Natural killer cell treated with Interleukin-12 subunit alpha and Interleukin-12 subunit beta and Interleukin-15 and Interleukin-18, amount 100 ng/mL, for 72 hours (primary cell): ENCODE measurements at regions not wholly inside any gene's neighbourhood (a gene's known extent, or its start where the extent isn't known, plus 50 kb on each side); places are given as distances from the start of the nearest gene placed in this dataset.
A peak's percentile ranks its signal among the peaks of the same experiment; 100 is the strongest.
"Not testable (repeated sequence)": the region's sequence is repeated elsewhere in the genome, so short reads cannot be mapped to it uniquely, and the experiment has no call there.

ENCODE experiments used
- ATAC-seq, 2 donors: fragments of 150-1000 bp; cut with Tn5 transposase in 1 of 2; sonication (Bioruptor Pico), chemical (Tn5 transposase) in 1 of 2; 2 replicates each; pipeline ENCODE4 v1.10.0; 2021
- DNase-seq: peaks from one replicate; pipeline ENCODE4 v3.0.0; 2022; ENCODE audit warnings: low spot score
- H3K27ac Mint-ChIP-seq, 2 donors: 1 replicate in 1 of 2; 2 replicates in 1 of 2; pipeline ENCODE4 v1.8.0; 2022; ENCODE audit warnings: mixed read lengths in 2 of 2, mild to moderate bottlenecking in 1 of 2, moderate library complexity in 1 of 2
- H3K27me3 Mint-ChIP-seq, 2 donors: 1 replicate in 1 of 2; 2 replicates in 1 of 2; pipeline ENCODE4 v1.8.0; 2022; ENCODE audit warnings: mixed read lengths in 2 of 2
- H3K36me3 Mint-ChIP-seq: one replicate; pipeline ENCODE4 v1.8.0; 2022; ENCODE audit warnings: mixed read lengths
- H3K4me1 Mint-ChIP-seq, 2 donors: 1 replicate in 1 of 2; 2 replicates in 1 of 2; pipeline ENCODE4 v1.8.0; 2022; ENCODE audit warnings: low read depth in 2 of 2, mixed read lengths in 2 of 2, mild to moderate bottlenecking in 1 of 2
- H3K4me3 Mint-ChIP-seq: one replicate; pipeline ENCODE4 v1.8.0; 2022; ENCODE audit warnings: mixed read lengths
- H3K9me3 Mint-ChIP-seq: 2 replicates; pipeline ENCODE4 v1.8.0; 2022; ENCODE audit warnings: mixed read lengths

- DNase-seq (no peak), ATAC-seq (no peak)
- H3K4me1 Mint-ChIP-seq, result peaks cover 0 to 3% of the 10 kb centered on the region in 2 donors
- H3K36me3 Mint-ChIP-seq, result no peaks in the 10 kb centered on the region
- H3K4me3 Mint-ChIP-seq, result no peak overlapping the region
- H3K27me3 Mint-ChIP-seq, result peaks cover 0 to 5% of the 10 kb centered on the region in 2 donors
- no peak overlapping the region for H3K27ac Mint-ChIP-seq
- H3K9me3 Mint-ChIP-seq, result no peaks in the 10 kb centered on the region
Measured at GRCh38 chr1:193392686-193393085, 206.3 kb upstream of the B3GALT2 start.

DNA sequence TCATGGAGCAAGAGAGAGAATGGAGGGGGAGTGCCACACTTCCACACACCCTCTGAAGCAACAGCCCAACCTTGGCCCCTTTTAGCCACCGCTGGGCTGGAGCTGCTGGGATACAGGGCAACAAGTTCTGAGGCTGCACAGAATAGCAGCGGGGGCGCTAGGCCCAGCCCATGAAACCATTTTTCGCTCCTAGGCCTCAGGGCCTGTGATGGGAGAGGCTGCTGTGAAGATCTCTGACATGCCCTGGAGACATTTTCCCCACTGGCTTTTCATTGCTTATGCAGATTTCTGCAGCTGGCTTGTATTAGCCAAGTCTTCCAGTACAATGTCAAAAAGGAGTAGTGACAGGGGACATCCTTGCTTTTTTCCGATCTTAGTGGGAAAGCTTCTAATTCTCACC, 202.3 kb upstream of the B3GALT2 start:
- Mint-ChIP-seq H3K27ac (no peak overlapping the region), H3K9me3 (no peaks in the 10 kb centered on the region), H3K36me3 (no peaks in the 10 kb centered on the region), H3K27me3 (no peaks in the 10 kb centered on the region), H3K4me3 (no peak overlapping the region), H3K4me1 (no peaks in the 10 kb centered on the region)
- no peak for ATAC-seq
- DNase-seq, result no peak

- Mint-ChIP-seq H3K27ac (no peak overlapping the region), H3K27me3 (no peaks in the 10 kb centered on the region), H3K4me1 (no peaks in the 10 kb centered on the region), H3K9me3 (no peaks in the 10 kb centered on the region), H3K36me3 (no peaks in the 10 kb centered on the region), H3K4me3 (no peak overlapping the region)
- ATAC-seq (no peak), DNase-seq (no peak)
Measured at GRCh38 chr1:193388165-193388564, 201.8 kb upstream of the B3GALT2 start.

DNA sequence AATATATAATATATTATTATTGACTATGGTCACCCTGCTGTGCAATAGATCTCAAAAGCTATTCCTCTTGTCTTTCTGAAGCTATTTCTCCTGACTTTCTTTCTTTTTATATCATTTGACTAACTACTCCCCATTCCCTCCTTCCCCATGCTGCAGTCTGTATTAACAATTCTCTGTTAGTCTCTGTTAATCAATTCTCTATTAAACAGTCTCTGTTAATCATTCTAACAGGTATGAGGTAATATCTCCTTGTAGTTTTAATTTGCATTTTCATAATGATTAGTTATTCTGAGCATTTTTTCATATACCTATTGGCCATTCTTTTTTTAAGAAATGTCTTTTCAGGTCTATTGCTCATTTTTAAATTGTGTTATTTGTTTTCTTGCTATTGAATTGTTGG, 201.0 kb upstream of the B3GALT2 start:
- ATAC-seq, result no peak
- Mint-ChIP-seq H3K27me3 (no peaks in the 10 kb centered on the region), H3K4me1 (no peaks in the 10 kb centered on the region), H3K36me3 (no peaks in the 10 kb centered on the region), H3K27ac (no peak overlapping the region), H3K4me3 (no peak overlapping the region), H3K9me3 (no peaks in the 10 kb centered on the region)
- DNase-seq, result no peak

DNA sequence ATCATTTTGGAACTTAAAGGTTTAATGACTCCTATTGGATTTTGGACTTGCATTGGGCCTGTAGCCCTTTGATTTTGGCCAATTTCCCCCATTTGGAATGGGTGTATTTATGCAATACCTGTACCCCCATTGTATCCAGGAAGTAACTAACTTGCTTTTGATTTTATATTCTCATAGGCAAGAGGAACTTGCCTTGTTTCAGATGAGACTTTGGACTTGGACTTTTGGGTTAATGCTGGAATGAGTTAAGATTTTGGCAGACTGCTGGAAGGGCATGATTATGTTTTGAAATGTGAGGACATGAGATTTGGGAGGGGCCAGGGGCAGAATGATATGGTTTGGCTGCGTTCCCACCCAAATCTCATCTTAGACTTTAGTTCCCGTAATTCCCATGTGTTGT, 192.0 kb upstream of the B3GALT2 start:
- H3K27me3 Mint-ChIP-seq, H3K36me3 Mint-ChIP-seq, DNase-seq, H3K4me1 Mint-ChIP-seq, H3K4me3 Mint-ChIP-seq, H3K9me3 Mint-ChIP-seq, ATAC-seq, H3K27ac Mint-ChIP-seq: not testable (repeated sequence)

GRCh38 chr1:193377472-193377871, 191.1 kb upstream of the B3GALT2 start:
- Mint-ChIP-seq H3K9me3 (no peaks in the 10 kb centered on the region), H3K27ac (no peak overlapping the region), H3K36me3 (no peaks in the 10 kb centered on the region), H3K4me1 (no peaks in the 10 kb centered on the region), H3K4me3 (no peak overlapping the region), H3K27me3 (peaks cover 0 to 2% of the 10 kb centered on the region in 2 donors)
- ATAC-seq, result no peak
- no peak for DNase-seq

- H3K36me3 Mint-ChIP-seq, result no peaks in the 10 kb centered on the region
- H3K4me3 Mint-ChIP-seq, result no peak overlapping the region
- no peaks in the 10 kb centered on the region for H3K9me3 Mint-ChIP-seq
- peaks cover 7 to 11% of the 10 kb centered on the region in 2 donors for H3K4me1 Mint-ChIP-seq
- H3K27me3 Mint-ChIP-seq, result peaks cover 0 to 2% of the 10 kb centered on the region in 2 donors
- DNase-seq (no peak), ATAC-seq (no peak)
- no peak overlapping the region for H3K27ac Mint-ChIP-seq
Measured at GRCh38 chr1:193372553-193372952, 186.1 kb upstream of the B3GALT2 start.

DNA sequence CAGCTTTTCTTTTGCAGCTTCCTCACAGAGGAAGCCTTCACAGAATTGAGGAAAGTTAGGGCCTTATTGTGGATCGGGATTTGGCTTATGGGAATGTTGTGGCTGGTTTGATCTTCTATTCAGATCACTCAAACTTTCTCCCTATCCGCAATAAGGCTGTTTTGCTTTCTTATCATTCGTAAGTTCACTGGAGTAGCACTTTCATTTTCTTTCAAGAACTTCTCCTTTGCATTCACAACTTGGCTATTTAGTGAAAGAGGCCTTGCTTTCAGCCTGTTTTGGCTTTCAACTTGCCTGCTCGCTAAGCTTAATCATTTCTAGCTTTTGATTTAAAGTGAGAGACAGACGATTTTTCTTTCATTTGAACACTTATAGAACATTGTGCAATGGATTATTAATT, 181.9 kb upstream of the B3GALT2 start:
- H3K27ac Mint-ChIP-seq, result no peak overlapping the region
- ATAC-seq (no peak), DNase-seq (no peak)
- H3K9me3 Mint-ChIP-seq, result no peaks in the 10 kb centered on the region
- H3K4me3 Mint-ChIP-seq, result peak overlapping the region; percentile 37
- no peaks in the 10 kb centered on the region for H3K36me3 Mint-ChIP-seq
- peaks cover 7 to 12% of the 10 kb centered on the region in 2 donors for H3K4me1 Mint-ChIP-seq
- H3K27me3 Mint-ChIP-seq, result peaks cover 0 to 4% of the 10 kb centered on the region in 2 donors

DNA sequence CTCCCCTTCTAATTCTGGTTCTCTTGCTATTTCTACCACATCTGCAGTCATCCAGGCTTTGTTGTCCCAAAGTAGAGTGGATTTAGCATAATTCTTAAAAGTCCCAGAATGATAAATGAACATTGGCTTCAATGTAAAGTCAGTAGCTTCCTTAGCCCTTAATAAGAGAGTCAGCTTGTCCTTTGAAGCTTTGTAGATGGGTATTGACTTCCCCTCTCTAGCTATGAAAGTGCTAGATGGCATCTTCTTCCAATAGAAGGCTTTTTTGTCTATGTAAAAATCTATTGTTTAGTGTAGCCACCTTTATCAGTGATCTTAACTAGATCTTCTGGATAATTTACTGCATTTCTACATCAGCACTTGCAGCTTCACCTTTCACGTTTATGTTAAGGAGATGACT, 181.4 kb upstream of the B3GALT2 start:
- H3K36me3 Mint-ChIP-seq, result no peaks in the 10 kb centered on the region
- DNase-seq, result no peak
- no peak for ATAC-seq
- peak overlapping the region; percentile 37 for H3K4me3 Mint-ChIP-seq
- no peaks in the 10 kb centered on the region for H3K9me3 Mint-ChIP-seq
- H3K27me3 Mint-ChIP-seq, result peaks cover 0 to 4% of the 10 kb centered on the region in 2 donors
- H3K27ac Mint-ChIP-seq, result no peak overlapping the region
- H3K4me1 Mint-ChIP-seq, result peaks cover 7 to 12% of the 10 kb centered on the region in 2 donors

DNA sequence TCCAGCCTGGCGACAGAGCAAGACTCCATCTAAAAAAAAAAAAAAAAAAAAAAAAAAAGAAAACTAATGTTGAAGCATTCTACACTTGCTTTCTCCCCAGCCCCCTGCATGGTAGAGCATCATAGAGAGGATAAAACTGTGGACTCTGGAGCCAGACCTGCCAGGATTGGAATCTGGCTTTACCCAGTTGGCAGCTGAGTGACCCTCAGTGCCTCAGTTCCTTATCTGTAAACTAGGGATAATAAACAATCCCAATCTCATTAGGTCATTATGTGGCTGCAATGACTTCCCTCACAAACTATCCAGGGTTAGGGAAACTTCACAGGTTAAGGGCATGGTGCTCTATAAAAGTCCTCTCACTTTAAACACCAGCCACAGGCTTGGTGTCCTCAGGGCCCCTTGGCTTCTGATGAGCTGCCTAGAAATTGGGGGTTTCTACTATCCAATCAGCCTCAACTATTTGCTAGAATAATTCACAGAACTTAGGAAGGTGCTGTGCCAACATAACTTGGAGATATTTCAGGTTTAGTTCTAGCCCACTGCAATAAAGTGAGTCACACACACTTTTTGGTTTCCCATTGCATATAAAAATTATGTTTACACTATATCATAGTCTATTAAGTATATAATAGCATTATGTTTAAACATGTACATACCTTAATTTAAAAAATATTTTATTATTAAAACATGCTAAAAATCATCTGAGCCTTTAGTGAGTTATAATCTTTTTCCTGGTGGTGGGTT, 180.5 kb upstream of the B3GALT2 start:
- ATAC-seq (no peak), DNase-seq (no peak)
- H3K9me3 Mint-ChIP-seq, result no peaks in the 10 kb centered on the region
- H3K4me1 Mint-ChIP-seq, result peaks cover 7 to 12% of the 10 kb centered on the region in 2 donors
- no peak overlapping the region for H3K27ac Mint-ChIP-seq
- H3K36me3 Mint-ChIP-seq, result no peaks in the 10 kb centered on the region
- no peak overlapping the region for H3K4me3 Mint-ChIP-seq
- peaks cover 0 to 4% of the 10 kb centered on the region in 2 donors for H3K27me3 Mint-ChIP-seq

GRCh38 chr1:193365966-193366365, 179.6 kb upstream of the B3GALT2 start:
- peaks cover 7 to 12% of the 10 kb centered on the region in 2 donors for H3K4me1 Mint-ChIP-seq
- no peak overlapping the region for H3K4me3 Mint-ChIP-seq
- H3K27me3 Mint-ChIP-seq, result peaks cover 0 to 4% of the 10 kb centered on the region in 2 donors
- no peaks in the 10 kb centered on the region for H3K9me3 Mint-ChIP-seq
- H3K27ac Mint-ChIP-seq, result no peak overlapping the region
- DNase-seq (no peak), ATAC-seq (no peak)
- H3K36me3 Mint-ChIP-seq, result no peaks in the 10 kb centered on the region

DNA sequence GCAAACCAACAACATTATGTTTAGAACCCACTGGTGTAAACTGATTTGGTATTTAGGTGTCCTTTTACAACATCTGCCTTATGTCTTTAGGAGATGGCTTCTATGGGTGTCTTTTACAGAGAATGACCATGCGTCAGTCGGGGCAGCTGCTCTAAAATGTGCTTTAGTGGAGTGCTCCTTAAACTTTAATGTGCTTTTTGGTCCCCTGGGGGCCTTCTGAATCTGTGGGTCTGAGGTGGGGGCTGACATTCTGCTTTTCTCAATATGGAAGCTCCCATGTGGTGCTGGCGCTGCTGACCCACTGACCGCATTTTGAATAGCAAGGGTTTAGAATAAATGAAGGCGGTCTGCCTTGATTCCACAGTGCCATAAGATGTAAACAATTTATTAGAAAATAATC, 173.2 kb upstream of the B3GALT2 start:
- no peak overlapping the region for H3K4me3 Mint-ChIP-seq
- ATAC-seq, result no peak

GRCh38 chr1:193358419-193358818, 172.0 kb upstream of the B3GALT2 start:
- Mint-ChIP-seq H3K27ac (no peak overlapping the region), H3K9me3 (no peaks in the 10 kb centered on the region)

More for the DNA sequence above, 173.2 kb upstream of the B3GALT2 start:
- Mint-ChIP-seq H3K4me1 (no peaks in the 10 kb centered on the region), H3K36me3 (no peaks in the 10 kb centered on the region), H3K27me3 (peaks cover 8 to 12% of the 10 kb centered on the region in 2 donors), H3K27ac (no peak overlapping the region), H3K9me3 (no peaks in the 10 kb centered on the region)
- no peak for DNase-seq

GRCh38 chr1:193356249-193356648, 169.8 kb upstream of the B3GALT2 start:
- DNase-seq, result no peak
- Mint-ChIP-seq H3K4me3 (no peak overlapping the region), H3K36me3 (no peaks in the 10 kb centered on the region), H3K27me3 (peaks cover 8 to 15% of the 10 kb centered on the region in 2 donors), H3K9me3 (no peaks in the 10 kb centered on the region), H3K4me1 (no peaks in the 10 kb centered on the region), H3K27ac (no peak overlapping the region)
- ATAC-seq, result no peak

More at GRCh38 chr1:193358419-193358818, 172.0 kb upstream of the B3GALT2 start:
- Mint-ChIP-seq H3K4me1 (no peaks in the 10 kb centered on the region), H3K36me3 (no peaks in the 10 kb centered on the region), H3K4me3 (no peak overlapping the region), H3K27me3 (peaks cover 8 to 13% of the 10 kb centered on the region in 2 donors)
- no peak for ATAC-seq
- DNase-seq, result no peak

DNA sequence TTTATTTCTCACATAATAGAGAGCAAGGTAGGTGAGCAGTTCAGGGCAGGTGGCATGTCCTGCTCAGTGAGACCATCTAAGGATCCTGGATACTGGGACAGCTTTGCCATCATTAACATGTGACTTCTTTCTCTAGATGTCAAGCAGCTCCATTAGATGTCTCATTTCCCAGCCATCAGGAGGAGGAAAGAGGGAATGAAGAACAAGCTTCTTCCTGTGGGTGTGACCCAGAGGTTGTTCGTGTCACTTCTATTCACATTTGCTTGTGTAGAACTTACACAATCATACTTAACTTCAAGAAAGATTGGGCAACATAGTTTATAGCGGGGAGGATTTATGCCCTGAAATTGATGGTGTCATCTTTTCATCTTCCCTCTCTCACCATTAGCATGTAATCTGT, 169.2 kb upstream of the B3GALT2 start:
- Mint-ChIP-seq H3K27ac (no peak overlapping the region), H3K4me1 (no peaks in the 10 kb centered on the region), H3K36me3 (no peaks in the 10 kb centered on the region), H3K27me3 (peaks cover 8 to 13% of the 10 kb centered on the region in 2 donors), H3K9me3 (no peaks in the 10 kb centered on the region), H3K4me3 (no peak overlapping the region)
- ATAC-seq (no peak), DNase-seq (no peak)
